Neuron (in vitro differentiated cells): ENCODE measurements at regions not wholly inside any gene's neighbourhood (a gene's known extent, or its start where the extent isn't known, plus 50 kb on each side); places are given as distances from the start of the nearest gene placed in this dataset.
"Not testable (repeated sequence)": the region's sequence is repeated elsewhere in the genome, so short reads cannot be mapped to it uniquely, and the experiment has no call there.

Experiments
- H2AFZ ChIP-seq: one replicate; pipeline ENCODE4 v1.6.1; 2013; ENCODE audit warnings: low read depth, mild to moderate bottlenecking, inconsistent platforms, low read length, moderate library complexity
- H3K27me3 ChIP-seq: one replicate; pipeline ENCODE4 v1.6.1; 2013; ENCODE audit warnings: low read length; ENCODE audit not compliant: insufficient read depth
- H3K36me3 ChIP-seq: one replicate; pipeline ENCODE4 v1.6.1; 2013; ENCODE audit warnings: low read length; ENCODE audit not compliant: insufficient read depth
- H3K4me1 ChIP-seq: one replicate; pipeline ENCODE4 v1.6.1; 2013; ENCODE audit warnings: low read length; ENCODE audit not compliant: insufficient read depth
- H3K4me3 ChIP-seq: 2 replicates; pipeline ENCODE4 v1.5.1; 2013; ENCODE audit warnings: mild to moderate bottlenecking, low read length, moderate library complexity
- H3K9me3 ChIP-seq: one replicate; pipeline ENCODE4 v1.6.1; 2013; ENCODE audit warnings: low read length

GRCh38 chr6:4472222-4472621 lies 304.0 kb upstream of the CDYL start:
- H3K4me3 ChIP-seq: no peak overlapping the region
- no peak overlapping the region for H2AFZ ChIP-seq
- no peaks in the 10 kb centered on the region for H3K36me3 ChIP-seq
- H3K4me1 ChIP-seq: no peaks in the 10 kb centered on the region
- H3K27me3 ChIP-seq: no peaks in the 10 kb centered on the region
- H3K9me3 ChIP-seq: no peaks in the 10 kb centered on the region

- H3K4me1 ChIP-seq, H3K27me3 ChIP-seq, H3K9me3 ChIP-seq: not testable (repeated sequence)
Measured at GRCh38 chr6:4471515-4471914, 304.7 kb upstream of the CDYL start.

GRCh38 chr6:4470698-4471210 lies 305.4 kb upstream of the CDYL start:
- Histone ChIP-seq H3K36me3 (no peaks in the 10 kb centered on the region), H3K4me3 (no peak overlapping the region), H3K9me3 (no peaks in the 10 kb centered on the region), H3K27me3 (no peaks in the 10 kb centered on the region), H2AFZ (no peak overlapping the region), H3K4me1 (no peaks in the 10 kb centered on the region)

More at GRCh38 chr6:4471515-4471914, 304.7 kb upstream of the CDYL start:
- not testable (repeated sequence) for H3K36me3 ChIP-seq, H2AFZ ChIP-seq, H3K4me3 ChIP-seq

- no peak overlapping the region for H3K4me3 ChIP-seq
- no peaks in the 10 kb centered on the region for H3K36me3 ChIP-seq
- no peaks in the 10 kb centered on the region for H3K27me3 ChIP-seq
- H3K4me1 ChIP-seq: no peaks in the 10 kb centered on the region
- no peak overlapping the region for H2AFZ ChIP-seq
- H3K9me3 ChIP-seq: no peaks in the 10 kb centered on the region
Measured at GRCh38 chr6:4466769-4467480, 309.3 kb upstream of the CDYL start.

- H3K9me3 ChIP-seq: no peaks in the 10 kb centered on the region
- no peaks in the 10 kb centered on the region for H3K36me3 ChIP-seq
- H3K4me3 ChIP-seq: no peak overlapping the region
- H3K4me1 ChIP-seq: no peaks in the 10 kb centered on the region
- no peak overlapping the region for H2AFZ ChIP-seq
- H3K27me3 ChIP-seq: no peaks in the 10 kb centered on the region
Measured at GRCh38 chr6:4466261-4466660, 309.9 kb upstream of the CDYL start.

GRCh38 chr6:4464638-4465037 lies 311.6 kb upstream of the CDYL start:
- no peak overlapping the region for H2AFZ ChIP-seq
- H3K27me3 ChIP-seq: no peaks in the 10 kb centered on the region
- no peaks in the 10 kb centered on the region for H3K36me3 ChIP-seq
- no peaks in the 10 kb centered on the region for H3K9me3 ChIP-seq
- no peak overlapping the region for H3K4me3 ChIP-seq
- H3K4me1 ChIP-seq: no peaks in the 10 kb centered on the region

GRCh38 chr6:4463236-4463635 lies 313.0 kb upstream of the CDYL start:
- no peaks in the 10 kb centered on the region for H3K36me3 ChIP-seq

GRCh38 chr6:4460586-4461475 lies 315.4 kb upstream of the CDYL start:
- Histone ChIP-seq H3K4me3 (no peak overlapping the region), H3K36me3 (no peaks in the 10 kb centered on the region), H2AFZ (no peak overlapping the region), H3K27me3 (no peaks in the 10 kb centered on the region), H3K9me3 (no peaks in the 10 kb centered on the region), H3K4me1 (no peaks in the 10 kb centered on the region)

More at GRCh38 chr6:4463236-4463635, 313.0 kb upstream of the CDYL start:
- H3K4me1 ChIP-seq: no peaks in the 10 kb centered on the region
- H3K9me3 ChIP-seq: no peaks in the 10 kb centered on the region
- no peaks in the 10 kb centered on the region for H3K27me3 ChIP-seq
- H2AFZ ChIP-seq: no peak overlapping the region
- H3K4me3 ChIP-seq: no peak overlapping the region

GRCh38 chr6:4459996-4460395 lies 316.2 kb upstream of the CDYL start:
- Histone ChIP-seq H2AFZ (no peak overlapping the region), H3K27me3 (no peaks in the 10 kb centered on the region), H3K36me3 (no peaks in the 10 kb centered on the region), H3K4me1 (no peaks in the 10 kb centered on the region), H3K4me3 (no peak overlapping the region), H3K9me3 (no peaks in the 10 kb centered on the region)

GRCh38 chr6:4459032-4459431 lies 317.2 kb upstream of the CDYL start:
- H3K36me3 ChIP-seq: no peaks in the 10 kb centered on the region
- no peaks in the 10 kb centered on the region for H3K4me1 ChIP-seq
- H3K9me3 ChIP-seq: no peaks in the 10 kb centered on the region
- H2AFZ ChIP-seq: no peak overlapping the region
- H3K27me3 ChIP-seq: no peaks in the 10 kb centered on the region
- no peak overlapping the region for H3K4me3 ChIP-seq

GRCh38 chr6:4451718-4452117 lies 316.3 kb upstream of the ECI2 start:
- no peaks in the 10 kb centered on the region for H3K36me3 ChIP-seq
- no peak overlapping the region for H2AFZ ChIP-seq
- H3K4me3 ChIP-seq: no peak overlapping the region

GRCh38 chr6:4451081-4451480 lies 315.7 kb upstream of the ECI2 start:
- H2AFZ ChIP-seq: no peak overlapping the region

More at GRCh38 chr6:4451718-4452117, 316.3 kb upstream of the ECI2 start:
- Histone ChIP-seq H3K4me1 (no peaks in the 10 kb centered on the region), H3K9me3 (no peaks in the 10 kb centered on the region), H3K27me3 (no peaks in the 10 kb centered on the region)

GRCh38 chr6:4450237-4450636 lies 314.9 kb upstream of the ECI2 start:
- Histone ChIP-seq H3K4me3 (no peak overlapping the region), H3K9me3 (no peaks in the 10 kb centered on the region), H3K27me3 (no peaks in the 10 kb centered on the region), H3K4me1 (no peaks in the 10 kb centered on the region), H2AFZ (no peak overlapping the region), H3K36me3 (no peaks in the 10 kb centered on the region)

More at GRCh38 chr6:4451081-4451480, 315.7 kb upstream of the ECI2 start:
- Histone ChIP-seq H3K4me1 (no peaks in the 10 kb centered on the region), H3K4me3 (no peak overlapping the region), H3K9me3 (no peaks in the 10 kb centered on the region), H3K27me3 (no peaks in the 10 kb centered on the region), H3K36me3 (no peaks in the 10 kb centered on the region)
